HG02642 (cell line): ENCODE measurements at regions not wholly inside any gene's neighbourhood (a gene's known extent, or its start where the extent isn't known, plus 50 kb on each side); places are given as distances from the start of the nearest gene placed in this dataset.
"Not testable (repeated sequence)": the region's sequence is repeated elsewhere in the genome, so short reads cannot be mapped to it uniquely, and the experiment has no call there.

Experiments
- ATAC-seq: cut with Tn5 transposase; IDR thresholded peaks from one replicate; pipeline ENCODE4 v1.9.1; 2021; ENCODE audit warnings: mild to moderate bottlenecking; ENCODE audit not compliant: unreplicated experiment, poor library complexity

DNA sequence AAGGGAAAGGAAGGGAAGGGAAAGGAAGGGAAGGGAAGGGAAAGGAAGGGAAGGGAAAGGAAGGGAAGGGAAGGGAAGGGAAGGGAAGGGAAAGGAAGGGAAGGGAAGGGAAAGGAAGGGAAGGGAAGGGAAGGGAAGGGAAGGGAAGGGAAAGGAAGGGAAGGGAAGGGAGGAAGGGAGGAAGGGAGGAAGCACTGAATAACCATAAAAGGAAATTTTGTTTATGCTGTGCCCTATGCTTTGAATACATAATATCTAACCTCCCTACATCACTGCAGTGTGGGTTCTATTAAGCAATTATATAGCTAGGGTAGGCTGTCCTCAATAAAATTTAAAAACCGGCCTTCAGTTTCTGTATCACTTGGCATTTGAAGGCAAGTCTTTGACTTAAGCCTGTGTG, 346.6 kb downstream of the SLC7A11 start:
- ATAC-seq: not testable (repeated sequence)

GRCh38 chr4:137892134-137892533, 350.0 kb downstream of the SLC7A11 start:
- no peak for ATAC-seq

DNA sequence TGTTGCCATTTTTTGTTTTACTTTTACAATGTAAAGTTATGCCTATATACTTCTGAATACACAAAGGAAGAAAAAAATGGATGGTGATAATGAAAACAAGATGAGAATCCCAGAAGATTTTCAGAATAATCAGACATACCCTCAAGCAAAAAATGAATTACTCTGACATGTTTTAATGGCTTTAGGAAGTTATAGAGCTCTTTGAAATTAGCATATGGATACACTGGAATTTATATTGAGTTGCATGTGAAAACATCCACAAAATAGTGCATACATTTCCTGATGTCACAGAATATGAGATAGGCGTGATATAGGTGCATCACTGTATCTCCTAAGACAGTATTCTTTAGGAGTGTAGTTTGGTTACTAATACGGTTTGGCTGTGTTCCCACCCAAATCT, 351.3 kb downstream of the SLC7A11 start:
- ATAC-seq: no peak

GRCh38 chr4:137881641-137882040, 349.3 kb upstream of the PCDH18 start:
- no peak for ATAC-seq

GRCh38 chr4:137868067-137868466, 335.8 kb upstream of the PCDH18 start:
- ATAC-seq: not testable (repeated sequence)

DNA sequence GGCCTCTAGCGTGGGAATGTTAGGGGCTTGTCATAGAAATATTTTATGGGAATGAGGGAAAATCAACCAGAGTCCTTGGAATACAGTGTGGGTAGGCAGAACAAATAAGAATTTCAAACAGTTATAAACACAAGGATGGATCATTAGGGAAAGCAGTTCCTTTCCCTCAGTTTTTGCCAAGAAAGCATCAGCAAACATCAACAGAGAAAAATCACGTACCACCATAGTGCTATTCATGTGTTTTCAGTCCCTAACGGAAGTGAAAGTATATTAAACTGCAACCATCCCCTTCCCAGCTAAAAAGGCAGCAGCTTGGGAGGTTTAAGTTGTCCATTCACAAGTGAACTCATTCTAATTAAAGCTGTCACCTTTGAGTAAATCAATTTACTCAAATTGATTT, 334.4 kb upstream of the PCDH18 start:
- no peak for ATAC-seq

GRCh38 chr4:137861682-137862081, 329.4 kb upstream of the PCDH18 start:
- ATAC-seq: no peak

DNA sequence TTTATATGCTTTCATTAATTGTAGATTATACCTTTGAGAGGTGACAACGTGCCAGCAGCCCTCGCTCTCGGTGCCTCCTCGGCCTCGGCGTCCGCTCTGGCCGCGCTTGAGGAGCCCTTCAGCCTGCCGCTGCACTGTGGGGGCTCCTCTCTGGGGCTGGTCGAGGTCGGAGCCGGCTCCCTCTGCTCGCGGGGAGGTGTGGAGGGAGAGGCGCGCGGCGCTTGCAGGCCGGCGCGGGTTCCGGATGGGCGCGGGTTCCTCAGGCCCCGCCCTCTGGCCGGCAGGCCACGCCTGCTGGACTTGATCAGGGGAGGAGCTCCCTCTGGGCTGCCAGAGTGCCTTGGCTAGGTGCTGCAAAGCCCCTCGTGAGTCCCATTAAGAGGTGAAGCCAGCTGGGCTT, 321.1 kb upstream of the PCDH18 start:
- no peak for ATAC-seq

DNA sequence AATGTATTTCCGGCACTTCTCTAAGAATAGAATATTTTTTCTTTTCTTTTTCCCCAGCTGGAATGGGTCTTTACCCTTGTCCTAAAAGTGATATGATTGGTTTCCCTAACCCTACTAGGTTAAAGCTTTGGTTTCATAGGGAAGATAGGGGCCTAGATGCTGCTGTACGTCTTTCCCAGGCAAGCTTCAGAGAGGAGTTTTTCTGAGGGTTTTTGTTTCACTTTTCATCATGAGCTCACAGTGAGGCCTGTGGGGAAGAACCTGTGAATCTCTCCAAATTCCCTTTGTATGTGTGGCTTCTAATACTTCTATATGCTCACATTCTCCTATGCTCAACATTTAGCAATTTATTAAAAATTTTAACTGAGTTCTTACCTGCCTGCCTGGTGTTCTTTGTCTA, 320.0 kb upstream of the PCDH18 start:
- ATAC-seq: no peak

DNA sequence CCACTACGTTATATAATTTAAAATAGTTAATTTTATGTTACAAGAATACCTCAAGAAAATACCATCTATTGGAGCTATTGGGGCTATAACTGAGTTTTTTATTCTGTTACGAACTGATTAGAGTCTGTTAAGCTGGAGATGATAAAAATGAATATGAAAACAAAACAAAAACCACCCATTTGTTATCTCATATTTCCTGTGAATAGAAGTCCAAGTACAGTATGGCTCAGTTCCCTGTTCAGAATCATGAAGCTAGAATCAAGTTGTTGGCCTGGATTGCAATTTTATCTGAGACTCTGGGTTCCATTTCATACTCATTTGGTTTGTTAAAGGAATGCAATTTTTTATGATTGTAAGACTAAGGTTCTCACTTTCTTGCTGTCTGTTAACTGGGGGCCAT, 319.1 kb upstream of the PCDH18 start:
- no peak for ATAC-seq

DNA sequence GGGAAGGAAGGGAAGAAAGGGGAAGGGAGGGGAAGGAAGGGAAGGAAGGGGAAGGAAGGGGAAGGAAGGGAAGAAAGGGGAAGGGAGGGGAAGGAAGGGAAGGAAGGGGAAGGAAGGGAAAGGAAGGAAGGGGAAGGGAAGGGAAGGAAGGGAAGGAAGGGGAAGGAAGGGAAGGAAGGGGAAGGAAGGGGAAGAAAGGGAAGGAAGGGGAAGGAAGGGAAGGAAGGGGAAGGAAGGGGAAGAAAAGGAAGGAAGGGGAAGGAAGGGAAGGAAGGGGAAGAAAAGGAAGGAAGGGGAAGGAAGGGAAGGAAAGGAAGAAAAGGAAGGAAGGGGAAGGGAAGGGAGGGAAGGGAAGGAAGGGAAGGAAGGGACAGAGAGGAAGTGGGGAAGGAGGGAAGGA, 295.7 kb upstream of the PCDH18 start:
- ATAC-seq: not testable (repeated sequence)

DNA sequence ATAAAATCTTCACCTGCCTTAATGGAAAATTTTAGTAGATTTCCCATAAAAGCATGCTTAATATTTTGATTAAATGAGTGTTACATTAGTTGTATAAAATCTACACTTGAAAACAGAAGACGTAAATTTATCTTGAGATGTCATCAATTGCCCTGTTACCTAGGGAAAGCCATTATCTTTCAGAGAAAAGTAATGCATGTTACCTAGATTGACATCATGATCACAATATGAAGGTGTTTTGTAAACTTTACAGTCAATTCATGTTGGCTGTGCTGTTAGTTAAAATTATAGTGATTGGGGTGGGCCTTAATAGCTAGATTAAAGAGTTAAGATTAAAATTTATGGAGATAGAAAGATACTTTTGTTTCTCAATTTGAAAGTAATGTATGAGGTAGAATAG, 293.2 kb upstream of the PCDH18 start:
- no peak for ATAC-seq

GRCh38 chr4:137823007-137823406, 290.7 kb upstream of the PCDH18 start:
- no peak for ATAC-seq

GRCh38 chr4:137819964-137820383, 287.7 kb upstream of the PCDH18 start:
- ATAC-seq: peak; percentile 94

DNA sequence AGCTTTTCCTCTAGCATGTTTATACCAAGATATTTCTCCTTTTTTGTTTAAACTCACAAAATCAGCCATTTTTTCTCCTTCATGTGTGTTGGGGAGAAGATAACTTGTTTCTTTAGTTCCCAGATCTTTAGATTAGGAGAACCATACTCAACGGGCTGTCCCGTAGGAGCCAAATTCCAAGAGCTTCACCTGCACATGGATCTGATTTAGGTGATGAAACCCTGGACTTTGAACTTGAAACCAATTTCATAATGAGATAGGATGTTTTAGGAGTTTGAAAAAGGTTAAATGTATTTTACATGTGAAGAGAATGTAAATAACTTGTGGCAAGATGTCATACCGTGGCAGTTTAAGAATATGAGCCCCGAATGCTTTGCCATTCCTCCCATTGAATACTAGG, 280.0 kb upstream of the PCDH18 start:
- ATAC-seq: no peak

DNA sequence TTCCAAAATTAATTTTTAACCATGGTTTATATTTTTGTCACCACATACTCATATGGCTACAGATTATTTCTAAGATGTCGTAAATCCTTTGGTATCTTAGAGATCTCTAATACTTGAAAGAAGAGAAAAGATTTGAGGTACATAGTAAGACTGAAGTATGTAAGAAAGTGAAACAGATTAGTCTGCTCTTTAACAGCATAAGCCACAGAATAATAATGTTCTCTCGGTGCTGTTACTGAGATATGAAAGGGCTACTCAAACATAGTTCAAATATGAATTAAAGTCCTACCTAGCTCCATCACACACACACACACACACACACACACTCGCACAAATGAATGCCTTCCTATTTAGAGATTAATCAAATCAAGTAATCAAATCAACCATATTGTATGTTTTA, 274.1 kb upstream of the PCDH18 start:
- ATAC-seq: no peak

- ATAC-seq: no peak
These were observed 272.7 kb upstream of the PCDH18 start for GRCh38 chr4:137804906-137805495.

- no peak for ATAC-seq
These were observed 268.6 kb upstream of the PCDH18 start for GRCh38 chr4:137800861-137801260.

DNA sequence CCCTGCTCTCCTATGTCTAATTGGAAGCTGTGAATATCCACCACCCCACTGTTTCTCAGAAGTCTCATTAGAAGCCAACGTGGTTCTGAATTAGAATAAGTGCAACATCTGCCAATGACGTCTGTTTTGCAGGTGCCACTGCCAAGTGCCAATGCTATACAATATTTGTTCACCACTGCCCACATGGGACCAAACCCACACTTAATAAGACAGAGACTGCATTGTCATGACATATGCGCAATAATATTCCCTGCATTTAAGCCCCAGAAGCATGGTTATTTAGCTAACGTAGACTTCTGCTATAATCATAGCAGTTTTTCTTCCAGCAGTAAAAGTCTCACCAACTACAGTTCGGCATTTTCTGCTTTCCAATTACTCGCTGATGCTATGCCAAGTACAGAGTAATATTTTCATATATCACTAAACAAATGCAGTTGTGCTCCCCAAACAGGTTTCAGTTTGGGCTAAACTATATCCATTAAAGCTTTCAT, 262.5 kb upstream of the PCDH18 start:
- ATAC-seq: no peak

DNA sequence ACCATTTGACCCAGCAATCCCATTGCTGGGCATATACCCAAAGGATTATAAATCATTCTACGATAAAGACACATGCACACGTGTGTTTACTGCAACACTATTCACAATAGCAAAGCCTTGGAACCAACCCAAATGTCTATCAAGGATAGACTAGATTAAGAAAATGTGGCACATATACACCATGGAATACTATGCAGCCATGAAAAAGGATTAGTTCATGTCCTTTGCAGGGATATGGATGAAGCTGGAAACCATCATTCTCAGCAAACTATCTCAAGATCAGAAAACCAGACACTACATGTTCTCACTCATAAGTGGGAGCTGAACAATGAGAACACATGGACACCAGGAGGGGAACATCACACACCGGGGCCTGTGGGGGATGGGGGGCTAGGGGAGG, 257.0 kb upstream of the PCDH18 start:
- ATAC-seq: not testable (repeated sequence)

GRCh38 chr4:137783923-137784322, 251.6 kb upstream of the PCDH18 start:
- not testable (repeated sequence) for ATAC-seq

DNA sequence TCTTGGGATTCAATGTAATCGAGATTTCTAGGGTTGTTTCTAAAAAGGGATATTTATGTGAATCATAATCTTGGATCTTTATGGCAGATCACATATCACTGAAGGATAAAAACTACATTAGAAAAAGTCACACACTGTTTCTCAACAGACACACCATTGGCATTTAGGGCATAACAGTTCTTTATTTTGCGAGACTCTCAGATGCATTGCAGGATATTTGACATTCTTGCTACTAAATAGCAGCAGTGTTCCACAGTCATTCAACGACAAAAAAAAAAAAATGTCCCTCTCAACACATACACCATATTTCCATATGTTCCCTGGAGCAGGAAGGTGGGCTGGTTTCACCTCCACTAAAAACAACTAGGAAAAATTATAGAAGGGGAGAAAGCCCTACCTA, 243.4 kb upstream of the PCDH18 start:
- no peak for ATAC-seq

- ATAC-seq: no peak
These were observed 242.2 kb upstream of the PCDH18 start for GRCh38 chr4:137774501-137774900.
